Activated naive CD4-positive, alpha-beta T cell (primary cell): ENCODE measurements at regions not wholly inside any gene's neighbourhood (a gene's known extent, or its start where the extent isn't known, plus 50 kb on each side); places are given as distances from the start of the nearest gene placed in this dataset.
"Not testable (repeated sequence)": the region's sequence is repeated elsewhere in the genome, so short reads cannot be mapped to it uniquely, and the experiment has no call there.

Experiments
- DNase-seq, 4 experiments: peaks; one replicate each; lab custom pipeline; 2025; lab: John Stamatoyannopoulos, UW

GRCh38 chr3:24545887-24546286 lies 51.2 kb upstream of the THRB start:
- DNase-seq, result no peak

- DNase-seq, result no peak
Observed at GRCh38 chr3:24548278-24548677, 53.6 kb upstream of the THRB start.

GRCh38 chr3:24550588-24550987 lies 55.9 kb upstream of the THRB start:
- DNase-seq, result no peak

GRCh38 chr3:24551626-24552025 lies 57.0 kb upstream of the THRB start:
- no peak for DNase-seq

- DNase-seq, result no peak
Observed at GRCh38 chr3:24562895-24563294, 68.2 kb upstream of the THRB start.

- DNase-seq, result no peak
Observed at GRCh38 chr3:24565053-24565452, 70.4 kb upstream of the THRB start.

GRCh38 chr3:24565656-24566055 lies 71.0 kb upstream of the THRB start:
- no peak for DNase-seq

GRCh38 chr3:24566927-24567326 lies 72.3 kb upstream of the THRB start:
- DNase-seq, result no peak

GRCh38 chr3:24572409-24572808 lies 77.8 kb upstream of the THRB start:
- DNase-seq, result not testable (repeated sequence)

- DNase-seq, result no peak
Observed at GRCh38 chr3:24573576-24573975, 78.9 kb upstream of the THRB start.

- no peak for DNase-seq
Observed at GRCh38 chr3:24578324-24578723, 83.7 kb upstream of the THRB start.

- DNase-seq, result no peak
Observed at GRCh38 chr3:24578951-24579421, 84.3 kb upstream of the THRB start.

GRCh38 chr3:24582431-24583403 lies 88.1 kb upstream of the THRB start:
- no peak for DNase-seq

GRCh38 chr3:24586920-24587319 lies 92.3 kb upstream of the THRB start:
- no peak for DNase-seq

- DNase-seq, result no peak
Observed at GRCh38 chr3:24588629-24589512, 94.2 kb upstream of the THRB start.

- no peak for DNase-seq
Observed at GRCh38 chr3:24589513-24589851, 94.8 kb upstream of the THRB start.

GRCh38 chr3:24589931-24590880 lies 95.6 kb upstream of the THRB start:
- no peak for DNase-seq

GRCh38 chr3:24591191-24591590 lies 96.5 kb upstream of the THRB start:
- no peak for DNase-seq

GRCh38 chr3:24591661-24592555 lies 97.3 kb upstream of the THRB start:
- no peak for DNase-seq

- no peak for DNase-seq
Observed at GRCh38 chr3:24594161-24594560, 99.5 kb upstream of the THRB start.

GRCh38 chr3:24595796-24596195 lies 101.1 kb upstream of the THRB start:
- DNase-seq, result no peak
